K562 (cell line): ENCODE measurements at regions not wholly inside any gene's neighbourhood (a gene's known extent, or its start where the extent isn't known, plus 50 kb on each side); places are given as distances from the start of the nearest gene placed in this dataset.

ENCODE experiments used
- BACH1 ChIP-seq: fragments of 200-800 bp; sonication (Bioruptor generic); IDR thresholded peaks from 2 replicates; pipeline ENCODE4 v1.6.1; 2016; ENCODE audit warnings: missing genetic modification characterization, missing compliant biosample characterization
- BMI1 ChIP-seq: fragments of 150-350 bp; IDR thresholded peaks from 2 replicates; pipeline ENCODE4 v1.6.1; 2014; ENCODE audit warnings: low read length
- FOXA3 ChIP-seq, 2 experiments: fragments of 450-650 bp in 1 of 2; sonication (generic) in 1 of 2; formaldehyde crosslinking; IDR thresholded peaks in 1 of 2; conservative IDR thresholded peaks in 1 of 2; 2 replicates each; pipeline versions ENCODE4 v1.4.0 to v1.8.0; 2020 to 2022; ENCODE audit warnings: mild to moderate bottlenecking in 2 of 2, missing genetic modification reagents in 1 of 2
- GABPB1 ChIP-seq: sonication (generic); formaldehyde crosslinking; IDR thresholded peaks from 2 replicates; pipeline ENCODE4 v1.8.0; 2022; ENCODE audit warnings: mild to moderate bottlenecking, missing genetic modification reagents
- TAF7 ChIP-seq: fragments of 450-650 bp; IDR thresholded peaks from 2 replicates; pipeline ENCODE4 v1.6.1; 2016; ENCODE audit warnings: missing genetic modification characterization, missing compliant biosample characterization
- TSC22D4 ChIP-seq: fragments of 450-650 bp; IDR thresholded peaks from 2 replicates; pipeline ENCODE4 v1.6.1; 2016; ENCODE audit warnings: missing genetic modification characterization, missing biosample characterization, control low read depth
- ZNF354B ChIP-seq: fragments of 250-450 bp; sonication (Bioruptor Pico); IDR thresholded peaks from 2 replicates; pipeline ENCODE4 v1.4.0; 2020
- ZNF398 ChIP-seq: fragments of 250-450 bp; sonication (Bioruptor Pico); IDR thresholded peaks from 2 replicates; pipeline ENCODE4 v1.8.0; 2021; ENCODE audit warnings: moderate library complexity, mild to moderate bottlenecking, inconsistent platforms
- TF ChIP-seq, protein P1 (sequence below), 2 experiments: fragments of 450-650 bp in 1 of 2; sonication (generic) in 1 of 2; formaldehyde crosslinking in 1 of 2; IDR thresholded peaks; 2 replicates each; pipeline versions ENCODE4 v1.7.1 to v1.9.0; 2016 to 2022; ENCODE audit warnings: inconsistent platforms in 1 of 2, mild to moderate bottlenecking in 1 of 2, missing genetic modification reagents in 1 of 2

- TF ChIP-seq, protein P1, sequence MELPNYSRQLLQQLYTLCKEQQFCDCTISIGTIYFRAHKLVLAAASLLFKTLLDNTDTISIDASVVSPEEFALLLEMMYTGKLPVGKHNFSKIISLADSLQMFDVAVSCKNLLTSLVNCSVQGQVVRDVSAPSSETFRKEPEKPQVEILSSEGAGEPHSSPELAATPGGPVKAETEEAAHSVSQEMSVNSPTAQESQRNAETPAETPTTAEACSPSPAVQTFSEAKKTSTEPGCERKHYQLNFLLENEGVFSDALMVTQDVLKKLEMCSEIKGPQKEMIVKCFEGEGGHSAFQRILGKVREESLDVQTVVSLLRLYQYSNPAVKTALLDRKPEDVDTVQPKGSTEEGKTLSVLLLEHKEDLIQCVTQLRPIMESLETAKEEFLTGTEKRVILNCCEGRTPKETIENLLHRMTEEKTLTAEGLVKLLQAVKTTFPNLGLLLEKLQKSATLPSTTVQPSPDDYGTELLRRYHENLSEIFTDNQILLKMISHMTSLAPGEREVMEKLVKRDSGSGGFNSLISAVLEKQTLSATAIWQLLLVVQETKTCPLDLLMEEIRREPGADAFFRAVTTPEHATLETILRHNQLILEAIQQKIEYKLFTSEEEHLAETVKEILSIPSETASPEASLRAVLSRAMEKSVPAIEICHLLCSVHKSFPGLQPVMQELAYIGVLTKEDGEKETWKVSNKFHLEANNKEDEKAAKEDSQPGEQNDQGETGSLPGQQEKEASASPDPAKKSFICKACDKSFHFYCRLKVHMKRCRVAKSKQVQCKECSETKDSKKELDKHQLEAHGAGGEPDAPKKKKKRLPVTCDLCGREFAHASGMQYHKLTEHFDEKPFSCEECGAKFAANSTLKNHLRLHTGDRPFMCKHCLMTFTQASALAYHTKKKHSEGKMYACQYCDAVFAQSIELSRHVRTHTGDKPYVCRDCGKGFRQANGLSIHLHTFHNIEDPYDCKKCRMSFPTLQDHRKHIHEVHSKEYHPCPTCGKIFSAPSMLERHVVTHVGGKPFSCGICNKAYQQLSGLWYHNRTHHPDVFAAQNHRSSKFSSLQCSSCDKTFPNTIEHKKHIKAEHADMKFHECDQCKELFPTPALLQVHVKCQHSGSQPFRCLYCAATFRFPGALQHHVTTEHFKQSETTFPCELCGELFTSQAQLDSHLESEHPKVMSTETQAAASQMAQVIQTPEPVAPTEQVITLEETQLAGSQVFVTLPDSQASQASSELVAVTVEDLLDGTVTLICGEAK (IDR thresholded peaks at IDR 0.05), result no peak
- TF ChIP-seq, protein P1 (CRISPR knock-in tag; IDR thresholded peaks at IDR 0.05), result no peak
- TF ChIP-seq TSC22D4 (tag) (no peak), TAF7 (tag) (no peak), FOXA3 (CRISPR knock-in tag; conservative IDR thresholded peaks at IDR 0.05 in 1 of 2, IDR thresholded peaks at IDR 0.05 in 1 of 2) (no peak), BACH1 (tag) (no peak), GABPB1 (CRISPR knock-in tag) (no peak), ZNF398 (no peak), ZNF354B (no peak), BMI1 (no peak)
These were observed 133.3 kb upstream of the F3 start (continued) for GRCh38 chr1:94674876-94675275.
